GM19467 (cell line): ENCODE measurements at regions not wholly inside any gene's neighbourhood (a gene's known extent, or its start where the extent isn't known, plus 50 kb on each side); places are given as distances from the start of the nearest gene placed in this dataset.

Source experiments
- ATAC-seq: cut with Tn5 transposase; IDR thresholded peaks from one replicate; pipeline ENCODE4 v1.9.1; 2021; ENCODE audit warnings: mild to moderate bottlenecking, moderate library complexity; ENCODE audit not compliant: unreplicated experiment

- no peak for ATAC-seq
Observed at GRCh38 chr12:67370979-67371378, 101.8 kb downstream of the CAND1 start.

GRCh38 chr12:67377021-67377420, 107.9 kb downstream of the CAND1 start:
- no peak for ATAC-seq

DNA sequence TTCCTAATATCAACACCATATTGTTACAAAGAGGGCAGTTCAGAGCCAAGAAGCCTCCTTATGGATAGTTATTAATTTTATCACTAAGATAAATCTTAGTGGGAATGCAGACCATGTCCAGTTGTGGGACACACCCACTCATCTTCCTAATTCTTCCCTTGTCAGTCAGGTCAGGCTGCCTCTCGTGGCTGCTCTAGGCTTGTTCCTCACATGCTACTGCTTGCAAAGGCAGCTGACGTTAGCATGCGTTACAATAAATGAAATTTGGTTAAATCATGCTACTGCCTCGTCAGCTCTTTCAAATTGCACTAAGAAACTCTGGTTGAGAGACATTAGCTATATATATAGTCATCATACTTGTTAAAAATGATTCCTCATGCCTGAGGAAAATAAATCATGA, 108.4 kb downstream of the CAND1 start:
- ATAC-seq, result no peak

- ATAC-seq, result no peak
Observed at GRCh38 chr12:67382241-67382871, 113.2 kb downstream of the CAND1 start.

DNA sequence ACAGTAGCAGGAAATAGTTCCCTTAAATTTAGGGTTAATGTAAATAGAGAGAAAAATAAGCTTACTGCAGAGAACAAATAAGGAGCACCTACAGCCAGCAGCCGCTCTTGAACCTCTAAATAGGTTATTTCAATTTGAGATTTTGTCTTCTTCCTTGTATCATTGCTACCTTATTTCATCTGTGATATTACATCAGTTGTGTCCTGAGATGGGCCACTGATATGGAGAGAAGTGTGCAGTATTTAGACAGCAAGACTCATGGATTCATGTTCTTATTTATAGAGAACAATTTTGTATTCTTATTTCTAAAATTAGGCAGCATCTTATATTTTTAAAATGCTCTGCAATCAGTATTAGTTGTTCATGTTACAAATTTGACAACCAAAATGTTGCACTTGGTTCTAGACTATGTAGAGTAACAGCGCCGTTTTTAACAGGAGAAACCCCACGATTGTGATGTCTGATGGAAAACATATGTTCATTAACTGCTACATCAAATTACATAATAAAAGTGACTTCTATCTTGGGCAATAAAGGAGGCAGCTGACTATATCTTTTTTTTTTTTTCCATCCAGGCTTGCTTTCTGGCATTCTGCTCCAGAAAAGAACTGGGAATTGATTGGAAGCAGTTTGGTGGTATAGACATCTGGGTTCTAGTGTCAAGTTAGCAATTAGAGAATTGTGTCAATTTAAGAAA, 117.9 kb downstream of the CAND1 start:
- ATAC-seq, result no peak

DNA sequence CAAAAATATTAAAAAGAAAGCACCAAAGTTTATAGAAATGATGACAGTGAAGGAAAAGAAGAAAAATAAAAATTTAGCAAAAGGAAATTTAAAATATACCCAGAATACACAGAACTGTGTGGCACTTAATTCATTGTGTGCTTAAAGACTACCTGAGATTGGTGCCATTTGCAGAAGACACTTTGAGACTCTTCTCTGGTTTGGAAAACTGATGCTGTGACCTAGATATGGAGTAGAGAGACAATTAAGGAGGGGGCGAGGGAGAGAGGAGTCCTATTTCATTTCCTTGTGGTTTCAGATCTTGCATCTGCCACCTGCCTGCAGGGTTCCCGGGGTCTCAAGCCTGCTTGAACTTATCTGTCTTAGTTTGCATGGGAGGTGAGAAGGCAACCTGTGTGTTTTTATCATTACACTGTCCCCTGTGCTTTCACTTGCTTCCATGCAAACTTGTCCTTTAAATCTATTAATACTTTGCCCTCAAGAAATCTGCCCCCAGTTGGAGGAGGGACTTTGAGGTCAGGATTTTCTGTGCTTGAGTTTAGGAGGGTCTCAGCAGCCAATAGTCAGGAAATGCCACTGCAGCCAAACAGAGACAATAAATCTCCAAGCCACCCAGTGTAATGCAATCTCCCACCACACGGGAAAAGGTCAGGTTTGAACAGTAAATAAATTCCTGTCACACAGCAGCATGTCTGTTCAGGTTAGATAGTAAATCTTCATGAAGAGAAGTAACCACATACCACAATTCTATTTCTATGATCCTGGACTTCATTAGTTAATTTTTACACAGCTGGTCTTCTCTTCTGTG, 119.4 kb downstream of the CAND1 start:
- no peak for ATAC-seq

DNA sequence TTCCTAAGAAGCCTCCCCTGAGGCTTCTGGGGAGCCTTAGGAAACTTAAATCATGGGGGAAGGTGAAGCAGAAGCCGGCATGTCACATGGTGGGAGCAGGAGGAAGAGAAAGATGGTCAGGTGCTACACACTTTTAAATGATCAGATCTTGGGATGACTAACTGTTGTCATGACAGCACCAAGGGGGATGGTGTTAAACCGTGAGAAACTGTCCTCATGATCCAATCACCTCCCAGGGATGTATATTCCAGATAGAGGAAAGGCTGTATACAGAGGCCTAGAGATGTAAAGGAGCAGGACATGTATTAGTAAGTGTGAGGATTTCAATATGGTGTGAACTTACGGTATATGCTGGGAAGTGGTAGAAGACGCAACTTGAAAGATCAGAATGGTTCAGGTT, 121.1 kb downstream of the CAND1 start:
- no peak for ATAC-seq

- no peak for ATAC-seq
Observed at GRCh38 chr12:67391034-67391433, 121.9 kb downstream of the CAND1 start.

GRCh38 chr12:67391656-67392055, 122.5 kb downstream of the CAND1 start:
- ATAC-seq, result no peak

DNA sequence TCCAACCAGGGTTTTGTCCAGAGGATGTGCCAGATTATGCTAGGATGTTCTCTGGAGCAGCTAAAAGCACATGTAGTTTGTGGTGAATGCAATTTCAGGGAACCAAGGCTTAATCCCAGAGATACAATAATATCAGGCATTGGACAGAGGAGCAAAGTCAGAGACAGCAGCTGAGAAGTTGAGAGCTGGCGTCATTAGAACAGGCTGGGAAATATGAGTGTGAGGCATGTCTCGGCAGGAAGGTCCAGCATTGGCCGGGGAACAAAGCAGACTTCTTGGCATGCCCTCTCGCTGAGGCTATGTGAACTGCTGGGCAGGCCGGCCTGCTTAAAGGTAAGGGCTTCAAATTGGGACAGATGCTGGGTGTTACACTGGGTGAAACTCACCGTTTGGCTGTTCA, 125.4 kb downstream of the CAND1 start:
- no peak for ATAC-seq

GRCh38 chr12:67400742-67401141, 131.6 kb downstream of the CAND1 start:
- ATAC-seq, result no peak

GRCh38 chr12:67410246-67410645, 141.1 kb downstream of the CAND1 start:
- no peak for ATAC-seq

- no peak for ATAC-seq
Observed at GRCh38 chr12:67410667-67411067, 141.5 kb downstream of the CAND1 start.

GRCh38 chr12:67411562-67411961, 142.4 kb downstream of the CAND1 start:
- ATAC-seq, result no peak

DNA sequence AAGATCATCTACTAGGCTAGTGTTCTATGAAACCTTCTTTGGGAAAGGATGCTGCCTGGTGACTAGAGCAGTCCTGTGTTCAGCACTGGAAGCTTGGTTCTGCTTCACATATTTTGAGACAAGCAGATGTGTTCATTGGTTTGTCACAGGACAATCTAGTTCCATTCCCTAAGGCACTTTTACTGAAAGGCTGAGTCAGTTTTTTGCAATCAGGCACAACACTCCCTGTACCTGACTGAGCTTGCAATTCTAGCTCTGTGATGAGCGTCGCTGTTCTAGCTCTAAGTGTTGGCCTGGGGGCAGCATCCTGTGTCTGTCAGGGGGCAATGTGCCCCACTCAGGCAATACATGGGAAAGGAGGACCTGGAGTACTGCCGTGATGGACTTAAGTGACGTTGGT, 144.4 kb downstream of the CAND1 start:
- no peak for ATAC-seq

GRCh38 chr12:67414011-67414715, 145.0 kb downstream of the CAND1 start:
- ATAC-seq, result no peak

DNA sequence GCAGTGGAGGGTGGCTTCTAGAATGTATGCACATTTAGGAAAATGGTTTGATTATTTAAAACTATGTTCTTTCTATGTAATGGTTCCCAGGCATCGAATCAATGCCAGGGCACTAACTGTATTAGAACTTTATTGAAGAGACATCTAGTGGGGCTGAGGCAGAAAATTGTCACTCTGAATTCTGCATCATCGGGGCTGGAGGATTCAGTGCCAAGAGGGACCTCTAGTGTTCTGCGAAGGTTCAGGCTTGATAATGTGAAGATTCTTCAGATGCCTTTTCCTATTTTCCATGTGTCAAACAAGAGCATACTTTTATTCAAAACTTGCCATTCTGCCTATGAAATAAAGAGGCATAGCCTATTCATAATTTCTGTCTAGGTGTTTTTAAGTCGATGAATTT, 146.3 kb downstream of the CAND1 start:
- no peak for ATAC-seq

- ATAC-seq, result no peak
Observed at GRCh38 chr12:67419810-67420209, 150.7 kb downstream of the CAND1 start.

- no peak for ATAC-seq
Observed at GRCh38 chr12:67420506-67420905, 151.3 kb downstream of the CAND1 start.

DNA sequence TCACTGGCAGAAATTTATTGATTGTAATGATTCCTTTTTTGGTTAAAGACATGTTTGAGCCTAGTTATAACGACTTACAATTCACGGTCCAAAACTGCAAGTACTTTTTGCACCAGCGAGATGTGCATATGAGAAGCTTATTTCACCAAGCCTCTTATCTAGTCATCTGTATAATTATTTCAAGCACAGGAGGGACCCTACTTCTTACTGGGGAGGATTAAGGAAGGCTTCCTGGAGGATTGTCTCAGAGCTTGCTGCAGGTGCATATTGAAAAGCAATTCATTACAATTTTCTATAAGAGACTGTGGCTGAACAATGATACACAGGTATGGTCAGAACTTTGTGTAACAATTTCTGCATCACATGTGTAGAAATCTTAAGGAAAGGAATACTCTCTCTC, 152.9 kb downstream of the CAND1 start:
- ATAC-seq, result no peak

DNA sequence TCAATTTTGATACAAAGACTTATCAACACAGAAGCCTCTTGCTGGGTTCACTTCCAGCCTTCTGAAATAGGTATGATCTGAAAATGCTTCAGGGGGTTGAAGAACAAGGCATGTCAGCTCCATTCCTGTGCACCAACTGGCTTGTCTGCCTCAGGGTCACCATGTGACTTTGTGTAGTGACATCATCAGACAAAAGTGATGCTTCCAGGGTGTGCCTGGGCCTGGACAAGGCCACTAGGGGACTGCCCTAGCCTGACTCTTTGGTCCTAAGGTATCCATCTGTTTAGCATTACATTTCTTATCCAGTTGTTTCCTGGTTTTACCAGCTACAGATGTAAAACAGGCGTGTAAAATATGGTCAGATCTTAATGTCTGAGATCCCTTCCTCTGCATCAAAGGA, 155.6 kb downstream of the CAND1 start:
- no peak for ATAC-seq
